Transverse colon (tissue), 4 donors: ENCODE measurements at regions not wholly inside any gene's neighbourhood (a gene's known extent, or its start where the extent isn't known, plus 50 kb on each side); places are given as distances from the start of the nearest gene placed in this dataset.

Experiments
- DNase-seq: peaks from one replicate; pipeline ENCODE4 v3.0.0-alpha.2; 2019
- H3K27ac ChIP-seq, 4 donors: fragments of 200-600 bp; sonication (generic); 2 replicates each; pipeline ENCODE4 v1.5.1; 2016 to 2018; ENCODE audit warnings: inconsistent platforms in 4 of 4
- H3K27me3 ChIP-seq: fragments of 200-600 bp; sonication (generic); 2 replicates; pipeline ENCODE4 v1.5.1; 2017; ENCODE audit warnings: inconsistent platforms
- H3K36me3 ChIP-seq, 4 donors: fragments of 200-600 bp; sonication (generic); 2 replicates each; pipeline ENCODE4 v1.5.1; 2017 to 2019; ENCODE audit warnings: inconsistent platforms in 4 of 4
- H3K4me1 ChIP-seq, 4 donors: fragments of 200-600 bp; sonication (generic); 2 replicates each; pipeline ENCODE4 v1.5.1; 2017 to 2020; ENCODE audit warnings: inconsistent platforms in 4 of 4
- H3K4me3 ChIP-seq, 4 donors: fragments of 200-600 bp; sonication (generic); 1 replicate in 1 of 4; 2 replicates in 3 of 4; pipeline versions ENCODE4 v1.5.1 to v1.6.1; 2017 to 2019; ENCODE audit warnings: inconsistent platforms in 4 of 4
- H3K9me3 ChIP-seq, 2 donors: fragments of 200-600 bp; sonication (generic); 2 replicates each; pipeline ENCODE4 v1.5.1; 2017 to 2019; ENCODE audit warnings: inconsistent platforms in 2 of 2
- CTCF ChIP-seq, 5 experiments: fragments of 200-600 bp in 3 of 5; fragments of 450-650 bp in 2 of 5; sonication (generic) in 3 of 5; IDR thresholded peaks; 1 replicate in 2 of 5; 2 replicates in 3 of 5; pipeline ENCODE4 v1.5.1; 2016 to 2017; ENCODE audit warnings: antibody characterized with exemption in 5 of 5, inconsistent platforms in 3 of 5, mild to moderate bottlenecking in 2 of 5, moderate library complexity in 1 of 5
- EP300 ChIP-seq: sonication (generic); formaldehyde crosslinking; IDR thresholded peaks from one replicate; pipeline ENCODE4 v1.6.1; 2017; ENCODE audit warnings: antibody characterized with exemption, low read depth
- POLR2A ChIP-seq: fragments of 450-650 bp; IDR thresholded peaks from one replicate; pipeline ENCODE4 v1.6.1; 2016; ENCODE audit warnings: antibody characterized with exemption, mild to moderate bottlenecking, moderate library complexity
- POLR2AphosphoS5 ChIP-seq, 3 donors: sonication (generic); formaldehyde crosslinking; IDR thresholded peaks; one replicate each; pipeline ENCODE4 v1.6.1; 2016; ENCODE audit warnings: antibody characterized with exemption in 3 of 3
- WGBS, 2 donors: methylation state at CpG; one replicate each; pipeline ENCODE4 v1.1.5; 2018; ENCODE audit warnings: low coverage in 1 of 2; 5-methylcytosine and 5-hydroxymethylcytosine counted together
- in situ Hi-C, 4 donors: fragments of 200-750 bp; cut with MboI; loops; one replicate each; pipeline versions ENCODE4 v1.15.0 to v1.15.1; 2017; ENCODE audit warnings: low sequenced_read_pairs in 3 of 4, low pct_ligation_motif_present in 1 of 4, low pct_unique_long_range_greater_than_20kb in 1 of 4
- intact Hi-C: fragments of 100-400 bp; cut with DNase I; formaldehyde crosslinking; loops from one replicate; pipeline ENCODE4 v1.15.1; 2023; ENCODE audit warnings: low total_unique reads

GRCh38 chr5:179488491-179488890 is 61.9 kb upstream of the RUFY1 start:
- H3K27me3 ChIP-seq = no peaks in the 10 kb centered on the region
- H3K4me1 ChIP-seq = no peaks in the 10 kb centered on the region
- no peak for TF ChIP-seq EP300
- no peak for TF ChIP-seq CTCF (IDR thresholded peaks at IDR 0.05)
- no peak for TF ChIP-seq POLR2AphosphoS5 (IDR thresholded peaks at IDR 0.05)
- TF ChIP-seq POLR2A = no peak
- intact Hi-C loops = no loop called here
- no peaks in the 10 kb centered on the region for H3K36me3 ChIP-seq
- in situ Hi-C loops = loop anchor here in 1 of 4 donors (10.0 kb wide), 1 partner anchor 314 kb away; no protein-coding TSS in a partner anchor
- no peak overlapping the region for H3K27ac ChIP-seq
- no peak for DNase-seq
- no peaks in the 10 kb centered on the region for H3K9me3 ChIP-seq
- H3K4me3 ChIP-seq = no peak overlapping the region
- WGBS, 2 donors = 40 to 66% methylated on average over 7 to 8 of the region's 8 CpGs

- Histone ChIP-seq H3K9me3 (no peaks in the 10 kb centered on the region), H3K4me1 (no peaks in the 10 kb centered on the region), H3K27ac (no peak overlapping the region), H3K36me3 (no peaks in the 10 kb centered on the region), H3K27me3 (no peaks in the 10 kb centered on the region), H3K4me3 (no peak overlapping the region)
- in situ Hi-C loops (loop anchor here in 1 of 4 donors (10.0 kb wide), 1 partner anchor 312 kb away; no protein-coding TSS in a partner anchor), intact Hi-C loops (no loop called here)
- no peak for DNase-seq
- TF ChIP-seq POLR2A (no peak), EP300 (no peak), POLR2AphosphoS5 (IDR thresholded peaks at IDR 0.05) (no peak), CTCF (IDR thresholded peaks at IDR 0.05) (no peak)
- 75 to 85% methylated on average over 8 of the region's 8 CpGs for WGBS, 2 donors
Observed at GRCh38 chr5:179487145-179487544, 63.2 kb upstream of the RUFY1 start.

- H3K4me1 ChIP-seq = no peaks in the 10 kb centered on the region
- DNase-seq = no peak
- TF ChIP-seq POLR2AphosphoS5 (IDR thresholded peaks at IDR 0.05) (no peak), EP300 (no peak), POLR2A (no peak), CTCF (IDR thresholded peaks at IDR 0.05) (no peak)
- no peak overlapping the region for H3K4me3 ChIP-seq
- 80 to 88% methylated on average over 2 to 16 of the region's 16 CpGs for WGBS, 2 donors
- H3K9me3 ChIP-seq = no peaks in the 10 kb centered on the region
- in situ Hi-C loops = loop anchor here in 1 of 4 donors (10.0 kb wide), 1 partner anchor 312 kb away; no protein-coding TSS in a partner anchor
- intact Hi-C loops = no loop called here
- H3K36me3 ChIP-seq = no peaks in the 10 kb centered on the region
- H3K27me3 ChIP-seq = no peaks in the 10 kb centered on the region
- H3K27ac ChIP-seq = no peak overlapping the region
Observed at GRCh38 chr5:179486596-179487051, 63.7 kb upstream of the RUFY1 start.

- 80% methylated on average over 13 of the region's 13 CpGs; no CpG with 5 or more reads in 1 of the 2 donors for WGBS, 2 donors
- no peak for TF ChIP-seq POLR2AphosphoS5 (IDR thresholded peaks at IDR 0.05)
- TF ChIP-seq POLR2A = no peak
- no peak for TF ChIP-seq CTCF (IDR thresholded peaks at IDR 0.05)
- TF ChIP-seq EP300 = no peak
- intact Hi-C loops (no loop called here), in situ Hi-C loops (loop anchor here in 1 of 4 donors (10.0 kb wide), 1 partner anchor 311 kb away; no protein-coding TSS in a partner anchor)
- Histone ChIP-seq H3K4me1 (no peaks in the 10 kb centered on the region), H3K9me3 (no peaks in the 10 kb centered on the region), H3K27me3 (no peaks in the 10 kb centered on the region), H3K4me3 (no peak overlapping the region), H3K27ac (no peak overlapping the region), H3K36me3 (no peaks in the 10 kb centered on the region)
- DNase-seq = no peak
Observed at GRCh38 chr5:179485845-179486575, 64.3 kb upstream of the RUFY1 start.
